ENCODE measurements at regions not wholly inside any gene's neighbourhood (a gene's known extent, or its start where the extent isn't known, plus 50 kb on each side); places are given as distances from the start of the nearest gene placed in this dataset.
"Not testable (repeated sequence)": the region's sequence is repeated elsewhere in the genome, so short reads cannot be mapped to it uniquely, and the experiment has no call there.

DNA sequence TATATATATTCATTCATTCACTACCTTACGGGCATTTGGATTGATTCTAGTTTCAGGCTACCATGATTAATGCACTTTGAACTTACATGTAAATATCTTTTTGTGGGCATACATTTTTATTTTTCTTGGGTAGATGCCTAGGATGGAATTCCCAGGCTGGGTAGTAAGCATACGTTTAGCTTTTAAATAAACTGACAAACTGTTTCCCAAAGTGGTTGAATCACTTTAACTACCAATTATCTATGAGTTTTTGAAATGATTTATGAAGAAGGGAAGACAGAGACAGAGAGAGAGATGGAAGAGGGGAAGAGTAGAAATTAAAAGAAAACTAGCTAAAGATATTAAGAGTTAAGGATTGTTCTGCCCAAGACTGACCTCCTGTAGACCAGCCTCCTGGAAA lies 612.6 kb downstream of the PSAT1 start:
- TF ChIP-seq, protein P1, sequence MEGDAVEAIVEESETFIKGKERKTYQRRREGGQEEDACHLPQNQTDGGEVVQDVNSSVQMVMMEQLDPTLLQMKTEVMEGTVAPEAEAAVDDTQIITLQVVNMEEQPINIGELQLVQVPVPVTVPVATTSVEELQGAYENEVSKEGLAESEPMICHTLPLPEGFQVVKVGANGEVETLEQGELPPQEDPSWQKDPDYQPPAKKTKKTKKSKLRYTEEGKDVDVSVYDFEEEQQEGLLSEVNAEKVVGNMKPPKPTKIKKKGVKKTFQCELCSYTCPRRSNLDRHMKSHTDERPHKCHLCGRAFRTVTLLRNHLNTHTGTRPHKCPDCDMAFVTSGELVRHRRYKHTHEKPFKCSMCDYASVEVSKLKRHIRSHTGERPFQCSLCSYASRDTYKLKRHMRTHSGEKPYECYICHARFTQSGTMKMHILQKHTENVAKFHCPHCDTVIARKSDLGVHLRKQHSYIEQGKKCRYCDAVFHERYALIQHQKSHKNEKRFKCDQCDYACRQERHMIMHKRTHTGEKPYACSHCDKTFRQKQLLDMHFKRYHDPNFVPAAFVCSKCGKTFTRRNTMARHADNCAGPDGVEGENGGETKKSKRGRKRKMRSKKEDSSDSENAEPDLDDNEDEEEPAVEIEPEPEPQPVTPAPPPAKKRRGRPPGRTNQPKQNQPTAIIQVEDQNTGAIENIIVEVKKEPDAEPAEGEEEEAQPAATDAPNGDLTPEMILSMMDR (IDR thresholded peaks at IDR 0.05; ENCODE audit: borderline replicate concordance, control extremely low read depth, extremely low read depth, insufficient read depth, missing control alignments) = no peak
- DNase-seq (ENCODE audit: low spot score) = no peak
- in situ Hi-C loops (cut with MboI; ENCODE audit: low sequenced_read_pairs, unreplicated experiment) = no loop called here

DNA sequence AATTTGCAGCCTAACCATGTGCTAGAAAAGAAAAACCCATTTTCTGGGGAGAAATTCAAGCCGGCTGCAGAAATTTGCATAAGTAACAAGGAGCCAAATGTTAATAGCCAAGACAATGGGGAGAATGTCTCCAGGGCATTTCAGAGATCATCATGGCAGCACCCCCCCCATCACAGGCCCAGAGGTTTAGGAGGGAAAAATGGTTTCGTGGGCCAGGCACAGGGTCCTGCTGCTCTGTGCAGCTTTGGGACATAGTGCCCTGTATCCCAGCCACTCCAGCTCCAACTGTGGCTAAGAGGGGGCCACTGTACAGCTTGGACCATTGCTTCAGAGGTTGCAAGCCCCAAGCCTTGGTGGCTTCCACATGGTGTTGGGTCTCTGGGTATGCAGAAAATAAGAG lies 620.0 kb downstream of the PSAT1 start:
- DNase-seq (ENCODE audit: low spot score); in situ Hi-C loops (cut with MboI; ENCODE audit: low sequenced_read_pairs, unreplicated experiment): not testable (repeated sequence)

DNA sequence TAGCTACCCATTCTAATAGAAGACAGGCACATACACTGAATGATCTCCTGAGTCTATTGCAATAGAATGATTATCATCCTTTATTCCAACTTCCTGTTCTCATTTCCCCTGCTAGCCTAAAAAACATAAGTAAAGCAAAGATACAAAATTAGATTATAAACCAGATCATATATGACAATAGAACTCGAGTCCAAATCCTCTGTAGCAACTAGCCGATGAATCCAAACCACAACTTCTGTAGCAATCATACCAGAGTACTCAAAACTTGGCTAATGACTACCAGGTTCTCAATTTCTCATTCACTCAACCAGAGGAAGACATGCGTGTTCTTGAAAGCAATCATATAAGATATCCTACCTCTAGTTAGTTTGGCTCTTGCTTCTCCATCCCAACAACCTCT lies 622.1 kb downstream of the PSAT1 start:
- TF ChIP-seq, protein P1 (IDR thresholded peaks at IDR 0.05; ENCODE audit: borderline replicate concordance, control extremely low read depth, extremely low read depth, insufficient read depth, missing control alignments) = no peak
- no peak for DNase-seq (ENCODE audit: low spot score)
- in situ Hi-C loops (cut with MboI; ENCODE audit: low sequenced_read_pairs, unreplicated experiment) = no loop called here

DNA sequence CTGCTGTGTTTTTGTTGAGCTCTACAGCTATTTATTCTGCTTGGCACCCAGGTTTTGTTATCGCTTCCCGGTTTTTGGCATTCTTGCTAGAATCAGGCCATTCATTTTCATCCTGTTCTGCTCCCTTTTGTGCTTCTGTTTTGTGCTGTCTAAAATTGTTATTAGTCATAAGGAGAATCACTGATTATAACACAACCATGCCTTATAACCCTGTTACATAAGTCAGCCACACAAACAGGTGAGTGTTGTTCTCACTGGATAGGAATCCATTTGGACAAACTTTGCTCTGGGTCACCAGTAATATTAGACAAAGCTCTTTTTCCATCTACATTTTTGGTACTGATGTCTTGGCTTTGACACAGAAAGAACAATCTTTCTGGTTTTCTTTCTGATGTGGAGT lies 622.8 kb downstream of the PSAT1 start:
- no peak for DNase-seq (ENCODE audit: low spot score)
- in situ Hi-C loops (cut with MboI; ENCODE audit: low sequenced_read_pairs, unreplicated experiment) = no loop called here

DNA sequence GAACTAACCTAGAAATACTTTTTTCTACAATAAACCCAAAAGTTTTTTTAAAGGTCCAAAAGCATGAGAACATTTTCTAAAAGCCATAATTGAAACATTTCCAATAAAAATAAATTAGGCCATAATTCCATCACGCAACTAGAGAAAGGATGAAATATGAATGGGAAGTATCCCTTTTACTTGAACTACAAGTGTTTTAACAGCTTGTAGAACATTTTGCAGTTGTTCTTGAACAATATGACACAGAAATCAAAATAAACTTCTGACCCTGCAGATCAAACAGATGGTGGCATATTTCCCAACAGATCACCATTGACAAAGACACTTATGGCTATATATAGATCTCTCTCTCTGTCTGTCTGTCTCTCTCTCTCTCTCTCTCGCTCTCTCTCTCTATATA lies 624.4 kb downstream of the PSAT1 start:
- in situ Hi-C loops (cut with MboI; ENCODE audit: low sequenced_read_pairs, unreplicated experiment) = no loop called here
- TF ChIP-seq, protein P1 (IDR thresholded peaks at IDR 0.05; ENCODE audit: borderline replicate concordance, control extremely low read depth, extremely low read depth, insufficient read depth, missing control alignments) = no peak
- DNase-seq (ENCODE audit: low spot score) = no peak

More for the DNA sequence above, 622.8 kb downstream of the PSAT1 start:
- TF ChIP-seq, protein P1 (IDR thresholded peaks at IDR 0.05; ENCODE audit: borderline replicate concordance, control extremely low read depth, extremely low read depth, insufficient read depth, missing control alignments) = no peak

DNA sequence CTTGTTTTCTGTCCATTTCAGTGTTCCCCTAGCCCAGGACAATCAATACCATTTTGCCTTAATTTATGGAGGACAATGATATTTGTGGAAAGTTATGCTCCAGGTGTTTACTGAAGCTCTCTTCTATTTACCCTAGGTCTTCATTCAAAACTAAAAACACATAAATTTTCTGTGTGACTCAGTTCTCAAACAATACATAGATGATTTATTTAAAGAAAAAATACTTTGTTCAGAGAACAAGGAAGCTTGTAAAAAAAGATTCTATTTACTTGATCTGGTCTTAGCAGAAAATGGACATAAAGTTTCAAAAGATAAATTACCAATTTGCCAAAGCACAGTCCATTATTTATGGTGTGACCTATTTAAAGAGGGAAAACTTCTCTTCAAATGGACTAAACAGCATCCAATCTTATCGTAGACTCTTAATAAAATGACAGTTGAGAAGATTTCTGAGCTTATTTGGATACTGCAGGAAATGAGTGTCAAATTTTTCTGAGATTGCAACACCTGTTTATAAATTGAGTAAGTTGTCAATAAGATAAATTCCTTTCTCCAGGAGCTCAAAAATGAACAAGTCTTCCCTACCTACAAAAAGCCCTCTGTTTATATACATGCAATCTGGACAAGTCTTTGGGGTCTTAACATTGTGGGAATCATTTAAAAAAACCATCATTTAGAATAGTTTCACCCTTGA lies 627.2 kb downstream of the PSAT1 start:
- in situ Hi-C loops (cut with MboI; ENCODE audit: low sequenced_read_pairs, unreplicated experiment) = no loop called here
- TF ChIP-seq, protein P1 (IDR thresholded peaks at IDR 0.05; ENCODE audit: borderline replicate concordance, control extremely low read depth, extremely low read depth, insufficient read depth, missing control alignments) = no peak
- DNase-seq (ENCODE audit: low spot score) = no peak

DNA sequence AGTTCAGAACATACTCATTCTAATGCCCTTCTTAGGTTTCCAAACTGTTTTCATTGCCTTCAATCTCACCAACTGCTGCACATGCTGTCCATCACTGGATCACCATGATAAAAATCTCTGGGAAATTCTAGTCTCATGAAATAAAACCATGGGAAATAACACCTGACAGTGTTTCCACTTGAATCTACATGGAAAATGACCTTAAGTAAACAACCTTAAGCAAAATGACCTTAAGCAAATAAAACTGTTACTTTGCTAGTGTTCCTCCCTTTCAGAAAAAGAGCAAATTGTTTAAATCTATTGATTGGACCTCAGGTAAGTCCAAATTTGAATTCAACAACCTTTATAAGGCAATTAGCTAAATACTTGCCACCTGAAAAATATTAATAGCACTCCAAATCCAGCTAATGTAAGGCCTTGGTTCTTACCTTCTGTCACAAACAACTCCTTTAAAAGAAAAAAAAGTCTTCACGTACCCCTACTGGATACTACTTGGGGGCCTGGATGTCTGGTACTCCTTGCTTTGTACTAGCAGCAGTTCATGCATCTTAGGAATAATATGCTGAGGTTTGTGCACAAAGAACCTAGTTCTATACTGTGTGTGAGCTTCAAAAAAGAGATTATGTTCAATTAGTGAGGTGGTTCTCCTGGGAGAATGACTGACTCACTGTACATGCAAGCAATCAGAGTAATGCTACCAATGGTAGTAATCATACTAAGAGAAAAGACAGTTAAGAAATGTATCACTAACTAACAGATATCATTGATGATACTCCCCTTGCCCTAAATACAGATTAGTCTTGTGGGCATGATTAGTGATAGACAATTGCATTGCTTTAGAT lies 630.4 kb downstream of the PSAT1 start:
- TF ChIP-seq, protein P1 (IDR thresholded peaks at IDR 0.05; ENCODE audit: borderline replicate concordance, control extremely low read depth, extremely low read depth, insufficient read depth, missing control alignments) = no peak
- in situ Hi-C loops (cut with MboI; ENCODE audit: low sequenced_read_pairs, unreplicated experiment) = no loop called here
- DNase-seq (ENCODE audit: low spot score) = no peak
